ENCODE measurements at regions not wholly inside any gene's neighbourhood (a gene's known extent, or its start where the extent isn't known, plus 50 kb on each side); places are given as distances from the start of the nearest gene placed in this dataset.
"Not testable (repeated sequence)": the region's sequence is repeated elsewhere in the genome, so short reads cannot be mapped to it uniquely, and the experiment has no call there.

DNA sequence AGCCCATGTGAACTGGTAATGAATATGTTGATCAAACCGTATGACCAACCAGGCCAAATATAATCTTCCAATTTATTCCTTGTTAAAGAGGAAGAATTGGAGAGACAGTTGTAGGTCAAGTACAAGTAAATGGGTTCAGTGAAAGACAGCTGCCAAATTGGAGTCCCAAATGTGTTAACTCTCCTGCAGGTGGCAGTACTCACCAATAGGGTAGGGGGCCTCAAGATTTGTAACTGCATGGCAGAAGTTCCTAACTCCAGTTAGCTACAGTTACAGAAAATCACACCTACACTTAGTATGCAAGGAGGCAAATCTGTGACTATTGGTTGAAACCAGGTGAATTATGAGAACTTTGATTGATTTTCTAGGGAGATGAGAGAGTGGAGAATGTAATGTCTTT is 278.0 kb downstream of the ZBBX start:
- FAIRE-seq = no peak

DNA sequence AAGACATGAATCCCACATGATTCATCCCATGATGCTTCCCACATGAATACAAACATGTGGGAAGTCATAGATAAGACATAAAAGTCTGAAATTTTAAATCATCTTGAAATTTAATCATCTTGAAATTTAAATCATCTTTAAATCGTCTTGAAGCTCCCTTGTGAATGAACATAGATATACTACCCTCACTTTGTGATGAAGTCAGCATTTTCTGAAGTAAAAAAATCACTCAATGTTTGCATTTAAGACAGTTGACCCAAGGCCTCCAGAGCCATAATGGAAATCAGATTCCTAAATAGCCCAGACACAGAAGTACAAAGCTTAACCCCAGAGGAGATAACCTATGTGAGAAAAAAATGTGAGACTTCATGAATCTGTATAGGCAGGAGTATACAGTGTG is 279.4 kb downstream of the ZBBX start:
- FAIRE-seq = no peak

DNA sequence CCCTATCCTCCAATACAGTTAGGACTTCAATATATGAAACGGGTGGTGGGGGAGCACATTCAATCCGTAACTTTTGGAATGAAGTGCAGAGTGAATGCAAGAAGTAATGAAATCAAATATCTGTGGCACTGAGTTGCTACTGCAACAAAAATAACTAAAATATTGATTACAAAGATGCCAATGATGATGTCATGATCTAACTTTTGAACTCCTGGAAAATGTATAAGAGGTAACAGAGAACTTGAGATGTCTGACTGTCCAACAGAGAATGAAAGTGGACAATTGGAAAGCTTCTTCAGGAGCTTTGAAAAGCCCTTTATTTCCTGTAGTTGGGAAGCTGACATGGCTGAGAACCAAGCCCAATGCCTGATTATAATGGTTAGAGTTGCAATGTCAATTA is 279.9 kb downstream of the ZBBX start:
- FAIRE-seq = no peak

DNA sequence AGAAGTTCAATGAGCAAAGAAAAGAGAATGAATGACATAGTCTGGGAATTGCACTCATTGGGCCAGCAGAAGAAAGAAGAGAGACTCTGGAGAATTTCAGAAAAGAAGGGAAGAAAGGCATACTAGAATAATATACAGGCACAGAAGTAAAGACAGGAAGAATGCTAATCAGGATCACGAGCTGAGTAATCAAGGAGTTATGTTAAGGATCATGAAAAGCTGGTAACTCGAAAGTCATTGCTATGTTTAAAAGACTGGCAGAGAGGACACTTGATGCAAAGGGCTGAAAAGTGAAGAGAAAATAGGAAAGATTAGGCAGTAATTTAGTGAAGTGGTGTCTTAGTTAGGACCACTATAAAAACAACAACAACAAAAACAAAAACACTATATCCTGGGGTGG is 284.1 kb downstream of the ZBBX start:
- no peak for FAIRE-seq

DNA sequence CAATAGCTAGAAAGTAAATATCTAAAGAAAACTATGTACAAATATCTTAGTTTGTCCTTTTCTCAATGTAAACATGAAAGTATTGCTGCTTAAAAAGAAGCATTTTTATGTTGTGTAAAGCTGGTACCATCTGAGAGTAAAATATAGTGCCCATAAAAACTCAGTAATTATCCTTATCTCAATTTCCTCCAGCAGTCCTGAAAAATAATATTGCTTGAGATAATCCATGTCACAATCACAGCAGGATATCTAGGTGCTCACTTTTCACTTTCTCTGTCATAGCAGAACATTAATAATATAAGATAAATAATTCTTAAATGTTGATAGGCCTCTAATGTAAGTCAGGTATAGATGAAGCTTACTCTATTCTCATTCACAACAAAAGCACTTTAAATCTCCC is 285.5 kb downstream of the ZBBX start:
- FAIRE-seq = no peak

DNA sequence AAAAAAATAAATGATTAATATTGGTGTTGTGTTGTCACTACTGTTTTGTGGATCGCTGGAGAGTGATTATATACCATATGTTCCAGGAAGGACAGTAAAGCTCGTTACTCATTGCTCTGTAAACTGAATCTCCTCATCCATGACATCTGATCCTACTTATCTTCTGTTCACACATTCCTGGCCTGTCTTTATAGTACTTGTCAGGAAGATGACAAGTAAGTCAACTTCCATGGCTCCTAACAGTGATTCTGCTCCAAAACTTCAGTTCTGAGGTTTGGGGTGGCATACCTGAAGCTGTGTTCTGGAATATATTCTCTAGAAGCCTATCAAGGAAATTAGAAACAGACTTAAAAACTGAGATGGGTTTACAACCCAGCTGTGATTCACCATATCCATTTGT is 288.9 kb downstream of the ZBBX start:
- no peak for FAIRE-seq

DNA sequence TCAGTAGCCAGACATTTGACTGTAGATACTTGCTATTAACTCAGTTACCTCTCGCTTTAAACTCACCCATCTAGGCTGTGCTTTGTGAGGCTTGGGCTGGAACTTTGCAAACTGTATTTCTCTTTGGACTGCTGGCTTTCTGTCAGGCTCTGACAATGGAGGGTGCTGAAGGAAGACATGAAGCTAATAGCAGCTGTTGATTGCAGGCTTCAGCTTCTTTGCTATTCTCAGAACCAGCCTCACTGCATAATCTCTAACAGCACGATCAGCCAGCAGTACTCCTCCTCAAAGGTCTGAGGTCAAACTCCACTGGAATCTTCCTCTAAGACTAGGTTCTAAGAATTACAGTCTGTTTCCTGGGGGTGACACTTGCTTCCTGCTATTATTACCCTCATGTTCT is 295.6 kb downstream of the ZBBX start:
- no peak for FAIRE-seq

DNA sequence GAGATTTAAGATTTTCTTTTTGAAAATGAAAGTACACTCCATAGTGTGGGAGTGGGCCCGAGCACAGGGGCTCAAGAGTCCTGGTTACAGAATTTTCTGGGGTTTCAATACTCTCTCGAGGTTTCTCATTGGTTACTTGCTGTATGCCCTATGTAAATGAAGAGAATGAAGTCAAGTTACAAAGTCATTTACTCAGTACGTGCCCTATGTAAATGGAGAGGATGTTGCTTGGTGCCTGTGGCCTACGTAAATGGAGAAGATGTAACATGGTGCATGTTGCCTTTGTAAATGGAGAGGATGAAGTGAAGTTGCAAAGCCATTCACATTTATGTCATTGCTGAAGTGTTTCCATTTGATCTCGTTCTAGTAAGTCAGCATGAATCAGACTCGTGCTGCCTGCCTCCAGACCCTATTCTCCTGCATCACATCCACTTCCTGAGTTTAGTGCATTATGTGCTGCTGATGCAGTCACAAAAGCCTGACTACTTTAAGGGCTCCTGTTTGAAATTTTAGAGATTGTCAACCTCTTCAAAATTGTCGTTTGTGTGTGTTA is 302.0 kb downstream of the ZBBX start:
- no peak for FAIRE-seq

DNA sequence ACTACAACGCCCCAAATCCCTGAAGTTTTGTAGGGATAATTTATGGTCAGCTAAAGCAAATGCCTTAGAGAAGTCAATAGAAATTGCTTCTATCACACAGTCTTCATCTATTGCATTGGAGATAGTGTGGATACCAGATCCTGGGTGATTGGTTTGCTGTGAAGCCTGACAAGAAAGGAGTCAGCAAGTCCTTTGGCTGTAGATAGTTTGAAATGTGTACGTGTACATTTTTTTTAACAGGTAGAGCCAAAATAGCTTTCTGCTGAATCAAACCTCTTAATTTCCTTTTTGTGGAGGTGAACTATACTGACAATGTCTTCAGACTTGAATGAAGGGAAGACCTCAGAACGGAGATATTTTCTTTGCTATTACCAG is 312.3 kb downstream of the ZBBX start:
- FAIRE-seq = no peak

DNA sequence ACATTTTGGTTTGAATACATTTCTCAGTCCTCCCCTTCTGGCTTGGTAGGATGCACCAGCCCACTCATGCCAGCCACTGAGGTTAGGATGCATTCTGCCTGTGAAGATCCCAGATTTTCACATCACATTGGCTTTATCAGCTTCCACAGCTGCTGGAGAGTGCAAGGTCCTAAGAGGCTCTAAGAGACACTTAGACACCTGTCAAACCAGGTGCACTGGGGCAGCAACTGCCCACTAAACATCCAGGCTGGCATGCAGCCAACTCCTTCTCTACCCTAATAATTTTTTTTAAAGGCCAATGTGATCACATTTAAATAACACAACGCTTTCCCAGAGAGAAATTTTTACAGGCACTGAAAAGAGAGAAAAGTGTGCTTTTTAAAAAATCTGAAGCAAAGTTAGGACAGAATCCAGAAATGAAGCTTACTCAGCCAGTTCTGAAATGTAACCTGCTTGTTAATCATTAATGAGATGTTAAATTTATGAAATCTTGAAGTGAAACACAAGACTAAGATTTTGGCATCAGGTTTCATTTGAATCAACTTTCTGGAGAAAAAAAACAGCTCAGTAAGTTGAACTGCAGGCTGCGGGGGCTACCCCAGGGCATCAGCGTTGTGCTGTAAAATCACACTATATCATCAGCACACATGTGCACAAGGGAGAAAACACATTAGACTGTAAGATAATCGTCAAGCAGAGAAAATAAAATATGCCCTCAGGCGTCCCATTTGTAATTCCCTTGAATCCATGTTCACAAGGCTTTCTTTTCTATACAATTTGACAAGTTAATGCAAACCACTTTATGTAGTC is 312.9 kb downstream of the ZBBX start:
- FAIRE-seq = no peak

DNA sequence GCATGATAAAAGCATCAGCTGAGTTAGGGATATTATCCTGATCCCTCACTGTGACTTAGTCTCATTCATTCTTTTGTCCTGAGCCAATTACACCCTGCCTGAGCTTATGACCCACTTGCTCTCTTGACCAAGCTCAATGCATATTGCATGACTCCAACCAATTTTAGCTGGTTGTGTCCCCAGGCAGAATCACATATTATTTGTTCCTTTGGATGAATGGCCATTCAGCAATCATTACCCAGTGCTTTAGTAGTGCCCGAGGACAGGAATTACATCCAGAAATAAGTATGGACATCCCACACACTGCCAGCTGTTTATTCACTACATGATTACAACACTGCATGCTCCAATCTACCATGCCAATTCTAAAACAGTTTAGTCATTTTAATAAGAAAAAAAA is 322.5 kb downstream of the ZBBX start:
- no peak for FAIRE-seq

DNA sequence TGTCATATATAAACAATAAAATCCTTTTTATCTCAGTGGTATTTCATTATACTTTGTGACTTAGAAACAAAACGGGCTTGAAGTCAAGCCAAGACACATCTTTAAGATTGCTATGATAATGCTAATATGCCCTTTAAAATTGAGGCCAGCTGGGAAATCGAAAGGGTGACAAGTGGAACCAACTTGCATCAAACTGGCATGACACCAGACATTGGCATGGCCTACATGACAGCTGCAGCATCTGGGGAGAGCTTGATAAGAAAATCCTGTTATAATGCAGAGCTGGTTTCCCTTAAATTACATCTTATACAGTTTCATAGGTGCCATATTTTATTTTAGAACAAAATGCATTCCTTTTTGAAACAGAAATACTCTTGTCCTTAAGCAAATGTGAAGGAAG is 325.2 kb downstream of the ZBBX start:
- no peak for FAIRE-seq

DNA sequence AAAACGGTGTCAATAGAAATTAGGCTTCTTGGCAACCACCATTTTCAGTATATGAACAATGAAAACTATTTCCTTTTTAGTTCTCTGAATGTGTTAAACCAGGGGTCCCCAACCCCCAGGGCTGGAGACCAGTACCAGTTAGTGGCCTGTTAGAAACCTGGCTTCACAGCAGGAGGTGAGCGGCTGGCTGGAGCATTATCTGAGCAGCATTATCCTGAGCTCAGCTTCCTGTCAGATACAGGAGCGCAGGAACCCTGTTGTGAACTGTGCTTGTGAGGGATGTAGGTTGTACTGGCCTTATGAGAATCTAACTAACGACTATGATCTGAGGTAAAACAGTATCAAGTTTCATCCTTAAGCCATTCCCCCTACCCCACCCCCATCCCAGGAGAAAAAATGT is 328.7 kb downstream of the ZBBX start:
- no peak for FAIRE-seq

DNA sequence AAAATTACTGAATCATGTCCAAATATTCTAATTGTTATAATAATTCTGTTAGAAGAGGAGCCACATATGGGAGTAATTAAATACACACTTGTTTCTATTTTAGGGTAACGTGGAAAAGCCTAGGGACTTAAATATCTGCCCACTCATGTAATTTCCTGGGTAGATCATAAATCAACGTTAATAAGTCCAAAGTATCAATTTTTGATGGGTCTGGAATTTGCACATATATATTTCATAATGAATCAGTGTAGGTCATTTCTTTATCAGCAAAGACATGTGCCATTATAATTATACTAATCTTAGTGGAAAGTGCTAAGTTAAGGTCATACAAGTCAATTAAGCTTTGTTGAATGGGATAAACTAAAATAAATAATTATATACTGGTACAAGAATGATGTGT is 346.2 kb downstream of the ZBBX start:
- FAIRE-seq = no peak

DNA sequence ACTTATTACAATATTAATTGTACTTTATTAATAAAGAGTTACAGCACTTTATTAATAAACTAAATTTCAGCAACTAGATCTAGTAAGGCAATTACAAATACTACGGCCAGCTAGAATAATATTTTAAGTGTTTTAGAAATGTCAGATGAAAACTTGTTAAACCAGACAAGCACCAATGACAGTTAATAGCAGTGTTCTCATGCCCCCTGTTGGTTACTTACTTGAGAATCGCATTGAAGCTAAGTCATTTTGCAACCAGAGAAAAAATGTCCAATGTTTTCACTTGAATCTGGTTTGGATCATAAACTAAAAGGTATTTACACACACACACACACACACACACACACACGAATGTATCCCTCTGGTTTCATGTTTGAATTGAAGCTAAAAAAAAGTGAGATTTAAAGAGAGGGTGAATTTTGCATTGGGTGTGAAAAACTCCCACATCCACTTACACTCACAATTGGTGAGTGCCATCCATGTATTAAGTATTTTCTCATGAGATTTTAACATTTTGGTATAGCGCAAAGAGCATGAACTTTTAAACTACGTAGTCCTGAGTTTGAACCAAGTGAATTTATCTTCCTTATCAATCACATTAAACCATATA is 347.7 kb downstream of the ZBBX start:
- FAIRE-seq = peak; percentile 88

DNA sequence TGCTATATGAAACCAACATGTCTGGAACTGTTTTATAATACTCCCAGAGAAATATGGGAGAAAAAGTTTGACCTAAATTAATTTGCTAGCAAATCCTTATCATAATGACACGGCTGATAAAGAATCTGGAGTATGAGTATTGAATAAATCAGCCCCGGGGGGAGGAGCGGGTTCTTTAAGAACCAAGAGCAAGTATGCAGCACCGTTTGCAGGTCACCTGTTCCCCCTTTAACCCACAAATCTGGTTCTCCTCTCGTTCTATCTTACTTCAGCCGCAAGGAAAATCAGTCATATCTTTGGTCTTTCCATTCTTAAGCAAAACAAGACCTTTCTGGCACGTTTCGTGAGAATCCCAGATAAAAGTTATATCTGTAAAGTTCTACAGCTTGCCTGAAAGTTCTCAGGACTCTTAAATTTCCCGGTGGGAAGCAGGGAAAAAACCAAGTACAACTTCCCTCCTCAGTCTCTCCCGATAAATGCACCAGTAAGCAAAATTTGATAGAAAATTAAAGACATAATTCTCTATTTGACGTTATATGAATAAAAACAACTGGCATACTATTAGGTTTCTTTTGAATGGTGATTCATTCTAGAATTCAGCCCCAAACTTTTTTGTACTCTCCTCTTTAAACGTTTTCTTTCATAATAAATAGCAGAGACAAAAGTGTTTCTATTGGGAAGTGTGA is 348.6 kb downstream of the ZBBX start:
- FAIRE-seq = no peak

DNA sequence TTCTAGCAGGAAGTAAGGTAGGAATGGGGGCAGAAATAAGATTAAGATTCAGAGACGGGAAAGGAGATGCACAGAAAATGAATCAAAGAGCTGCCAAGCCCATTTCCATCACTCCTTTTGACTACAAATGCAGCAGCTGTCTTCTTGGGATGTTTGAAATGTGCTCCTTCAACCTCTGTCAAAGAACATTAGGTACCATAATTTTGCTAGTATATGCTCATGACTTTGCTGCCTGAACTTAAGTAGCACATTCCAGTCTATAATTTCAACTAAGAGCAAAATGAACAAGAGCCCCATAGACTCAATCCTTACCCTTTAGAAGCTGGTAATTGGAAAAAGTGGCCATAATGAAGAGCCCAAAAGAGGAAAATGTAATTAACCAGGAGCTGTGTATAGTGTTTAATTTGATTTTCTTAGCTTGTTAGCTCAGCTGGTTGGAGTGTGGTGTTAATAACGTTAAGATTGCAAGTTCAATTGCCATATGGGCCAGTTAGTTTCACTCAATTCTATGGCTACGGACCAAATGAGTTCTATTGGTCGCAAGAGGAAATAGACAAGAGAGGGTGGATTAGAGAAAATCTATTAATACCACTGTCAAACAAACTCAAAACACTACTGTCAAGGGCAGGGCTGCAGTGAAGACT is 349.9 kb downstream of the ZBBX start:
- no peak for FAIRE-seq

DNA sequence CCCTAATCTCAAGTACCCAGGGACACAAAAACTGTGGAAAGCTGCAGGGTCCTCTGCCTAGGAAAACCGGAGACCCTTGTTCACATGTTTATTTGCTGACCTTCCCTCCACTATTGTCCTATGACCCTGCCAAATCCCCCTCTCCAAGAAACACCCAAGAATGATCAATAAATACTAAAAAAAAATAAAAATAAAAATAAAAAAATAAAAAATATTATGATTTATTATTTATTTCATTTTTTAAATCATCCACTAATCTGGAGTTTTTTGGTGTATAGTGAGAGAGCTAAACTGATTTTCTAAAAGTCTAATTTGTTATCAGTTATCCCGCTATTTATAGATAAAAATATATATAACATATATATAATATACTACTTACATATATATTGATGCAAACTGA is 360.6 kb downstream of the ZBBX start:
- FAIRE-seq = not testable (repeated sequence)

DNA sequence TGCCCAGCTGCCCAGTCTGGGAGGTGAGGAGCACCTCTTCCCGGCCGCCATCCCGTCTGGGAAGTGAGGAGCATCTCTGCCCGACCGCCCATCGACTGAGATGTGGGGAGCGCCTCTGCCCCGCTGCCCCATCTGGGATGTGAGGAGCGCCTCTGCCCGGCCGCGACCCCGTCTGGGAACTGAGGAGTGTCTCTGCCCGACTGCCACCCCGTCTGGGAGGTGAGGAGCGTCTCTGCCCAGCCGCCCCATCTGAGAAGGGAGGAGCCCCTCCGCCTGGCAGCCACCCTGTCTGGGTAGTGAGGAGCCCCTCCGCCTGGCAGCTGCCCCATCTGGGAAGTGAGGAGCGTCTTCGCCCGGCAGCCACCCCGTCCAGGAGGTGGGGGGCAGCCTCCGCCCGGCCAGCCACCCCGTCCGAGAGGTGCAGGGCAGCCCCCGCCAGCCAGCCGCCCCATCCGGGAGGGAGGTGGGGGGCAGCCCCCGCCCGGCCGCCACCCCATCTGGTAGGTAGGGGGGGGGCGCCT is 361.4 kb downstream of the ZBBX start:
- not testable (repeated sequence) for FAIRE-seq

DNA sequence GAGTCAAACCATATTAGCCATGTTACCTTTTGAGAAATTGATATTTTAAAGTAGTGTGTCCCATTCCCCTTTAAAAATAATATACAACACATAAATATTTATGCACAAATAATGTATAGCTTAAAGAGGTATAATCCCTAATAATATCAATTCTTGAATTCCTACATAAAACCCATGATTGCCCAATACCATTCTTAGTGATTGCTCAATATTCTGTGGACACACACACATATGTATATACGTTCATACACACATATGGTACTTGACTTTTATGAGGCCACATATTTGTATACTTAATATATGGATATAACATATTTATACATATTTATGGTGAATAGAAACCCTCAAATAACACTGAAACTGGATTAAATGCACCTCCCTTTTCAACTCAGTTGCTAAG is 367.4 kb downstream of the ZBBX start:
- FAIRE-seq = no peak

DNA sequence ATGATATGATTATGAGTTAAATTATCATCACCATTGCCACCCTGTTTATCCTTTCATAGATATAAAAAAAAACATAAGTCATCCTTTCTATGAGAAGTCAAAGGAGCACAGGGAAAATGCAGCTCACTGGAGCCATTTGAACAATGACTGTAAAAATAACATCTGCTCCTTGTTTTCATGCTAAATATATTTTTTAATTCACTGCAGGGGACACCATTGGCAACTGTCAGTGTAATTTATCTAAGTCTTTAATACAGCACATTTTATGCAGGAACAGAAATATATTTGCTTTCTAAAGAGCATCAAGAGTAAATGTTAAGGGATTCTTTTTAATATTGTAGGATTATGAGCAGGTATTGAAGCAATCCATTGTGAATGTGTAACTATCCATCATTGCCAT is 371.3 kb downstream of the ZBBX start:
- no peak for FAIRE-seq

DNA sequence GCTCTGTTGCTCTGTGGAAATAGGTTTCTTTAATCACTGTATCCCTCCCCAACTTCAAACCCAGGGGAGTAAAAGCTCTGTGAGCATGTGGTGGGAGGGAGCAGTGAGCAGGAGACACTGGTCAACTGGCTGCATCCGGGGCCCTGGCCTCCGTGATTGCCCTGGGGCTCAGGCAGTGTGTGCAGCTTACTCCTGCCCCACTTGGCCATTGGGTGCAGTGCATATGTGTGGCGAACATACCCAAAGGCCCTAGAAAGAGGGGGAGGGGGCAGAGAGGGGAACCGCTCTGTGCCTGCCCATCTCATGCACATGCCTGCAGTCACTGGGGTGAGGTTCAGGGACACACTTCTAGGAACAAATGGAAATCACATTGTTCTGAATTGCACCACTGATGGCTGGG is 378.7 kb downstream of the ZBBX start:
- FAIRE-seq = no peak

DNA sequence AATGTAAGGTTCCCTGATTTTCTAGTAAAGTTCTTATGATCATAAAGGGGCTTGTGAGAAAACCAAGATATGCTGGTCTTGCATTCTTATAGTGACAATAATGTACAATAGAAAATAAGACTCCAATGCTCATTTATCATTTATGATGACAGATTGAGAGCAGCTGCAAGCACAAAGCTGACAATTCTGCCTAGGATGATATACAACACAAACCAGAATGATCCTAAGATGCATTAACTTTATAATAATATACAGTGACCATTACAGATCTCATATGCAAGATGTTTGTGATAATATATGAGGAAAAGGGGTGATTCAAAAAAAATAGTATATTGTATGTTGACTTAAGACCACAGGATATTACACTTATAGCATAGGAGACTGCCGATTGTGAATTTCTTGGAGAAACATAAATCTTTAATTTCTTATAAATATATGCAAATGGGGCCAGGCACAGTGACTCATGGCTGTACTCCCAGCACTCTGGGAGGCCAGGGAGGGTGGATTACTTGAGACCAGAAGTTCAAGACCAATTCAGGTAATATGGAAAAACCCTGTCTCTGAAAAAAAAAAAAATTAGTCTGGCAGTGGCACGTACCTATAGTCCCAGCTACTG is 387.0 kb downstream of the ZBBX start:
- FAIRE-seq = no peak
